ENCODE measurements at regions not wholly inside any gene's neighbourhood (a gene's known extent, or its start where the extent isn't known, plus 50 kb on each side); places are given as distances from the start of the nearest gene placed in this dataset.

- no peaks in the 10 kb centered on the region; a peak in 1 of 5 replicates for H3K9me3 Mint-ChIP-seq
- H3K23ac ChIP-seq (ENCODE audit: insufficient read length, low read depth, low read length) = no peak overlapping the region
- H3K36me3 Mint-ChIP-seq (ENCODE audit: insufficient read depth in 1 of 3, low read depth in 3 of 3) = no peaks in the 10 kb centered on the region
- no peak overlapping the region for H3K18ac ChIP-seq (ENCODE audit: insufficient read length, low read depth, low read length)
- H3K79me1 ChIP-seq (ENCODE audit: insufficient read depth, low read depth, low read length, poor library complexity, severe bottlenecking) = no peaks in the 10 kb centered on the region
- H2BK12ac ChIP-seq (ENCODE audit: insufficient read length, low read depth, low read length) = no peak overlapping the region
- H3K4me3 Mint-ChIP-seq = no peak overlapping the region
- no peak overlapping the region for H3K27ac Mint-ChIP-seq
- H2BK20ac ChIP-seq (ENCODE audit: low read depth, low read length, poor library complexity, severe bottlenecking) = no peak overlapping the region
- H3K14ac ChIP-seq (ENCODE audit: insufficient read depth, low read length) = no peak overlapping the region
- H2AFZ ChIP-seq (ENCODE audit: low read length) = no peak overlapping the region
- no peaks in the 10 kb centered on the region for H3K23me2 ChIP-seq (ENCODE audit: insufficient read length, low read depth, low read length, poor library complexity, severe bottlenecking)
- no peak overlapping the region for H3K4me2 ChIP-seq (ENCODE audit: insufficient read depth, insufficient read length, low read length)
- H3K27me3 Mint-ChIP-seq (ENCODE audit: low read depth) = no peaks in the 10 kb centered on the region
- no peak overlapping the region for H4K5ac ChIP-seq (ENCODE audit: insufficient read length, low read depth, low read length)
- DNase-seq = no peak
- no peak overlapping the region for H2BK5ac ChIP-seq (ENCODE audit: insufficient read length, low read length)
- no peak overlapping the region for H2AK5ac ChIP-seq (ENCODE audit: insufficient read length, low read length)
- H3K4me1 Mint-ChIP-seq = no peaks in the 10 kb centered on the region
- H3T11ph ChIP-seq (ENCODE audit: low read length) = no peak overlapping the region
- no peak for TF ChIP-seq CTCF (conservative IDR thresholded peaks at IDR 0.05)
- H2BK15ac ChIP-seq (ENCODE audit: low read depth, low read length) = no peak overlapping the region
- H3K27ac ChIP-seq (ENCODE audit: insufficient read length, low read depth, low read length) = no peak overlapping the region
- no peak overlapping the region for H4K8ac ChIP-seq (replicated peaks; ENCODE audit: insufficient read length, low read depth, low read length)
- no peaks in the 10 kb centered on the region for H3K79me2 ChIP-seq (ENCODE audit: insufficient read depth, low read length)
- no peak overlapping the region for H3K56ac ChIP-seq (ENCODE audit: insufficient read length, low read depth, low read length)
- H2BK120ac ChIP-seq (ENCODE audit: low read depth, low read length, poor library complexity, severe bottlenecking) = no peak overlapping the region
- H3K4ac ChIP-seq (ENCODE audit: low read depth, low read length) = no peak overlapping the region
- no peaks in the 10 kb centered on the region for H4K20me1 ChIP-seq (ENCODE audit: control insufficient read depth, insufficient read depth, insufficient read length)
- H3K4me1 ChIP-seq (ENCODE audit: insufficient read depth, low read length) = no peaks in the 10 kb centered on the region
- WGBS (ENCODE audit: extremely low coverage, insufficient read length, low lambda C conversion rate) = no CpG with 5 or more reads among the region's 3 CpGs
- no peak overlapping the region for H3K9ac ChIP-seq (ENCODE audit: extremely low read depth, insufficient read length, low read length)
- H3K27me3 ChIP-seq (ENCODE audit: insufficient read depth, low read length) = no peaks in the 10 kb centered on the region
- H4K91ac ChIP-seq (ENCODE audit: insufficient read length, low read depth, low read length) = no peak overlapping the region
- no peaks in the 10 kb centered on the region for H3K9me3 ChIP-seq (ENCODE audit: control insufficient read depth, low read depth, low read length)
These were observed 155.8 kb upstream of the ZEB2 start for GRCh38 chr2:144675731-144676130.
